ENCODE measurements at regions not wholly inside any gene's neighbourhood (a gene's known extent, or its start where the extent isn't known, plus 50 kb on each side); places are given as distances from the start of the nearest gene placed in this dataset.
"Not testable (repeated sequence)": the region's sequence is repeated elsewhere in the genome, so short reads cannot be mapped to it uniquely, and the experiment has no call there.

- no peak for DNase-seq (ENCODE audit: low read depth in 4 of 4, low spot score in 3 of 4)
These were observed 557.6 kb upstream of the FANCL start for GRCh38 chr2:58798676-58799208.

- no peak for DNase-seq (ENCODE audit: low read depth in 4 of 4, low spot score in 3 of 4)
These were observed 555.2 kb upstream of the FANCL start for GRCh38 chr2:58796239-58796910.

GRCh38 chr2:58794916-58795315 is 553.8 kb upstream of the FANCL start:
- DNase-seq (ENCODE audit: low read depth in 4 of 4, low spot score in 3 of 4): no peak

- no peak for DNase-seq (ENCODE audit: low read depth in 4 of 4, low spot score in 3 of 4)
These were observed 553.0 kb upstream of the FANCL start for GRCh38 chr2:58794103-58794502.

GRCh38 chr2:58788402-58788801 is 547.3 kb upstream of the FANCL start:
- DNase-seq (ENCODE audit: low read depth in 4 of 4, low spot score in 3 of 4): no peak

- no peak for DNase-seq (ENCODE audit: low read depth in 4 of 4, low spot score in 3 of 4)
These were observed 529.7 kb upstream of the FANCL start for GRCh38 chr2:58770846-58771245.

GRCh38 chr2:58769864-58770234 is 528.7 kb upstream of the FANCL start:
- no peak for DNase-seq (ENCODE audit: low read depth in 4 of 4, low spot score in 3 of 4)

- no peak for DNase-seq (ENCODE audit: low read depth in 4 of 4, low spot score in 3 of 4)
These were observed 528.2 kb upstream of the FANCL start for GRCh38 chr2:58769111-58769863.

- no peak for DNase-seq (ENCODE audit: low read depth in 4 of 4, low spot score in 3 of 4)
These were observed 527.6 kb upstream of the FANCL start for GRCh38 chr2:58768715-58769080.

- DNase-seq (ENCODE audit: low read depth in 4 of 4, low spot score in 3 of 4): no peak
These were observed 526.9 kb upstream of the FANCL start for GRCh38 chr2:58767828-58768714.

GRCh38 chr2:58764338-58765104 is 523.4 kb upstream of the FANCL start:
- DNase-seq (ENCODE audit: low read depth in 4 of 4, low spot score in 3 of 4): no peak

GRCh38 chr2:58762176-58762781 is 521.2 kb upstream of the FANCL start:
- DNase-seq (ENCODE audit: low read depth in 4 of 4, low spot score in 3 of 4): peak; percentile 22 to 28 (median 24)

- DNase-seq (ENCODE audit: low read depth in 4 of 4, low spot score in 3 of 4): no peak
These were observed 516.8 kb upstream of the FANCL start for GRCh38 chr2:58757971-58758370.

GRCh38 chr2:58756336-58756735 is 515.2 kb upstream of the FANCL start:
- DNase-seq (ENCODE audit: low read depth in 4 of 4, low spot score in 3 of 4): no peak

GRCh38 chr2:58752507-58752906 is 511.4 kb upstream of the FANCL start:
- not testable (repeated sequence) for DNase-seq (ENCODE audit: low read depth in 4 of 4, low spot score in 3 of 4)

GRCh38 chr2:58751676-58752075 is 510.6 kb upstream of the FANCL start:
- not testable (repeated sequence) for DNase-seq (ENCODE audit: low read depth in 4 of 4, low spot score in 3 of 4)

- DNase-seq (ENCODE audit: low read depth in 4 of 4, low spot score in 3 of 4): no peak
These were observed 507.9 kb upstream of the FANCL start for GRCh38 chr2:58749041-58749440.

GRCh38 chr2:58745334-58745733 is 504.2 kb upstream of the FANCL start:
- not testable (repeated sequence) for DNase-seq (ENCODE audit: low read depth in 4 of 4, low spot score in 3 of 4)

GRCh38 chr2:58740426-58740825 is 499.3 kb upstream of the FANCL start:
- DNase-seq (ENCODE audit: low read depth in 4 of 4, low spot score in 3 of 4): no peak

GRCh38 chr2:58739033-58739432 is 497.9 kb upstream of the FANCL start:
- DNase-seq (ENCODE audit: low read depth in 4 of 4, low spot score in 3 of 4): no peak

Data from right renal pelvis (tissue), 4 donors.